ENCODE measurements at regions not wholly inside any gene's neighbourhood (a gene's known extent, or its start where the extent isn't known, plus 50 kb on each side); places are given as distances from the start of the nearest gene placed in this dataset.

- Histone ChIP-seq H3K4me2 (ENCODE audit: low read length) (no peak overlapping the region), H3K79me2 (ENCODE audit: insufficient read depth, low read length) (no peaks in the 10 kb centered on the region), H2AFZ (ENCODE audit: low read depth, low read length, poor library complexity, severe bottlenecking) (no peak overlapping the region), H3K27ac (ENCODE audit: low read depth, low read length) (no peak overlapping the region), H3K9me2 (ENCODE audit: insufficient read depth) (no peaks in the 10 kb centered on the region), H3K9me3 (ENCODE audit: control insufficient read depth in 1 of 2, insufficient read depth in 1 of 2, low read depth in 1 of 2, low read length in 2 of 2) (peaks cover 0 to 6% of the 10 kb centered on the region in 2 experiments; a peak in 2 of 4 replicates), H3K4me3 (replicated peaks in 1 of 2; ENCODE audit: low read depth in 1 of 2, low read length in 2 of 2) (no peak overlapping the region), H3K27me3 (ENCODE audit: insufficient read depth, low read length) (no peaks in the 10 kb centered on the region), H3K36me3 (ENCODE audit: control insufficient read depth in 1 of 2, insufficient read depth in 2 of 2, low read length in 2 of 2) (no peaks in the 10 kb centered on the region), H4K20me1 (ENCODE audit: insufficient read depth) (no peaks in the 10 kb centered on the region), H3K4me1 (ENCODE audit: control insufficient read depth in 1 of 2, insufficient read depth in 2 of 2, low read length in 2 of 2) (no peaks in the 10 kb centered on the region), H3K9ac (ENCODE audit: low read length) (no peak overlapping the region)
- ChIA-PET RAD21 (ENCODE audit: low non-redundant PET in 1 of 2, low total read pairs in 2 of 2, uncharacterized antibody in 2 of 2, unreplicated experiment in 2 of 2) (no interaction called here), CTCF (no interaction called here), POLR2A (no interaction called here)
- BruUV-seq (replicated peaks): no TSS peak
- no peak for DNase-seq (ENCODE audit: low read depth, low spot score)
- TF ChIP-seq EZH2phosphoT487 (IDR thresholded peaks at IDR 0.05; ENCODE audit: borderline replicate concordance) (no peak), CTCF (IDR thresholded peaks at IDR 0.05 in 2 of 3, conservative IDR thresholded peaks at IDR 0.05 in 1 of 3; ENCODE audit: borderline replicate concordance in 1 of 3, insufficient read depth in 1 of 3, low read depth in 2 of 3, low read length in 2 of 3) (no peak), ZNF274 (IDR thresholded peaks at IDR 0.05; ENCODE audit: low read depth, low read length) (no peak), EGR1 (IDR thresholded peaks at IDR 0.05; ENCODE audit: low read depth) (no peak), SIN3A (IDR thresholded peaks at IDR 0.05; ENCODE audit: low read depth) (no peak), TCF7L2 (IDR thresholded peaks at IDR 0.05; ENCODE audit: borderline replicate concordance, extremely low read depth, insufficient read depth, insufficient read length) (no peak), SRF (IDR thresholded peaks at IDR 0.05; ENCODE audit: low read depth) (no peak), FOSL1 (IDR thresholded peaks at IDR 0.05; ENCODE audit: low read depth) (no peak), RAD21 (IDR thresholded peaks at IDR 0.05; ENCODE audit: low read depth) (no peak), YY1 (IDR thresholded peaks at IDR 0.05; ENCODE audit: extremely low read depth, insufficient replicate concordance, low read depth, low read length) (no peak), CEBPB (IDR thresholded peaks at IDR 0.05; ENCODE audit: low read depth) (no peak), CBX3 (IDR thresholded peaks at IDR 0.05; ENCODE audit: low read depth) (no peak), SP1 (IDR thresholded peaks at IDR 0.05; ENCODE audit: low read depth) (no peak), ZFX (IDR thresholded peaks at IDR 0.05) (no peak), EZH2 (IDR thresholded peaks at IDR 0.05) (no peak), JUND (IDR thresholded peaks at IDR 0.05) (no peak), POLR2AphosphoS5 (IDR thresholded peaks at IDR 0.05; ENCODE audit: low read depth, low read length) (no peak)
- TF ChIP-seq, protein P1, sequence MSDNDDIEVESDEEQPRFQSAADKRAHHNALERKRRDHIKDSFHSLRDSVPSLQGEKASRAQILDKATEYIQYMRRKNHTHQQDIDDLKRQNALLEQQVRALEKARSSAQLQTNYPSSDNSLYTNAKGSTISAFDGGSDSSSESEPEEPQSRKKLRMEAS (IDR thresholded peaks at IDR 0.05): no peak
- intact Hi-C loops (cut with micrococcal nuclease): no loop called here
- ATAC-seq: no peak
Measured at GRCh38 chr3:22189616-22190015, 438.6 kb upstream of the ZNF385D start.
